Peyer's patch (tissue), 4 donors: ENCODE measurements at regions not wholly inside any gene's neighbourhood (a gene's known extent, or its start where the extent isn't known, plus 50 kb on each side); places are given as distances from the start of the nearest gene placed in this dataset.
"Not testable (repeated sequence)": the region's sequence is repeated elsewhere in the genome, so short reads cannot be mapped to it uniquely, and the experiment has no call there.

Experiments
- DNase-seq, 3 donors: peaks; one replicate each; pipeline ENCODE4 v3.0.0-alpha.2; 2017 to 2019
- H3K27ac ChIP-seq, 4 donors: fragments of 200-600 bp; sonication (generic); one replicate each; pipeline ENCODE4 v1.5.1; 2016 to 2019
- H3K27me3 ChIP-seq, 2 donors: fragments of 200-600 bp; sonication (generic); one replicate each; pipeline ENCODE4 v1.5.1; 2019
- H3K36me3 ChIP-seq, 3 donors: fragments of 200-600 bp; sonication (generic); one replicate each; pipeline ENCODE4 v1.5.1; 2016 to 2019
- H3K4me1 ChIP-seq, 4 donors: fragments of 200-600 bp; sonication (generic); one replicate each; pipeline ENCODE4 v1.5.1; 2016 to 2019
- H3K4me3 ChIP-seq, 4 donors: fragments of 200-600 bp; sonication (generic); 1 replicate in 3 of 4; 2 replicates in 1 of 4; pipeline ENCODE4 v1.5.1; 2016 to 2019; ENCODE audit warnings: mild to moderate bottlenecking in 1 of 4
- H3K9me3 ChIP-seq, 4 donors: fragments of 200-600 bp; sonication (generic); one replicate each; pipeline ENCODE4 v1.5.1; 2016 to 2019; ENCODE audit warnings: mild to moderate bottlenecking in 1 of 4
- CTCF ChIP-seq, 6 experiments: fragments of 450-650 bp in 4 of 6; fragments of 200-600 bp in 2 of 6; sonication (generic) in 1 of 6; IDR thresholded peaks; one replicate each; pipeline ENCODE4 v1.5.1; 2017 to 2019; ENCODE audit warnings: antibody characterized with exemption in 6 of 6, mild to moderate bottlenecking in 3 of 6, moderate library complexity in 1 of 6
- POLR2A ChIP-seq, 2 donors: fragments of 450-650 bp; IDR thresholded peaks; one replicate each; pipeline ENCODE4 v1.5.1; 2017; ENCODE audit warnings: antibody characterized with exemption in 2 of 2, mild to moderate bottlenecking in 2 of 2, moderate library complexity in 2 of 2

- H3K36me3 ChIP-seq, result no peaks in the 10 kb centered on the region
- H3K4me1 ChIP-seq, result no peaks in the 10 kb centered on the region
- no peak overlapping the region for H3K4me3 ChIP-seq
- TF ChIP-seq CTCF (IDR thresholded peaks at IDR 0.05) (no peak), POLR2A (IDR thresholded peaks at IDR 0.05) (no peak)
- no peak overlapping the region for H3K27ac ChIP-seq
- no peaks in the 10 kb centered on the region for H3K27me3 ChIP-seq
- no peak for DNase-seq
- H3K9me3 ChIP-seq, result no peaks in the 10 kb centered on the region
Measured at GRCh38 chr2:149858216-149858615, 270.6 kb upstream of the MMADHC start.

GRCh38 chr2:149857344-149857743, 269.8 kb upstream of the MMADHC start:
- H3K4me1 ChIP-seq, result no peaks in the 10 kb centered on the region
- H3K27me3 ChIP-seq, result no peaks in the 10 kb centered on the region
- no peaks in the 10 kb centered on the region for H3K36me3 ChIP-seq
- H3K27ac ChIP-seq, result no peak overlapping the region
- no peak for TF ChIP-seq POLR2A (IDR thresholded peaks at IDR 0.05)
- no peak for TF ChIP-seq CTCF (IDR thresholded peaks at IDR 0.05)
- no peak overlapping the region for H3K4me3 ChIP-seq
- no peaks in the 10 kb centered on the region for H3K9me3 ChIP-seq
- no peak for DNase-seq

- not testable (repeated sequence) for H3K9me3 ChIP-seq, DNase-seq, H3K36me3 ChIP-seq, H3K4me3 ChIP-seq, H3K27ac ChIP-seq, H3K27me3 ChIP-seq, H3K4me1 ChIP-seq
Measured at GRCh38 chr2:149855859-149856258, 268.3 kb upstream of the MMADHC start.

GRCh38 chr2:149849591-149849990, 262.0 kb upstream of the MMADHC start:
- H3K4me3 ChIP-seq, result no peak overlapping the region
- no peaks in the 10 kb centered on the region for H3K9me3 ChIP-seq
- no peaks in the 10 kb centered on the region for H3K27me3 ChIP-seq
- no peaks in the 10 kb centered on the region for H3K4me1 ChIP-seq
- no peak overlapping the region for H3K27ac ChIP-seq
- no peak for TF ChIP-seq CTCF (IDR thresholded peaks at IDR 0.05)
- no peaks in the 10 kb centered on the region for H3K36me3 ChIP-seq
- DNase-seq, result no peak

- no peak for DNase-seq
Measured at GRCh38 chr2:149849136-149849535, 261.6 kb upstream of the MMADHC start.

GRCh38 chr2:149841396-149841795, 253.8 kb upstream of the MMADHC start:
- Histone ChIP-seq H3K36me3 (no peaks in the 10 kb centered on the region), H3K4me3 (no peak overlapping the region), H3K9me3 (no peaks in the 10 kb centered on the region), H3K27me3 (no peaks in the 10 kb centered on the region), H3K27ac (no peak overlapping the region), H3K4me1 (no peaks in the 10 kb centered on the region)
- TF ChIP-seq POLR2A (IDR thresholded peaks at IDR 0.05) (no peak), CTCF (IDR thresholded peaks at IDR 0.05) (no peak)
- no peak for DNase-seq

More at GRCh38 chr2:149849136-149849535, 261.6 kb upstream of the MMADHC start:
- Histone ChIP-seq H3K9me3 (no peaks in the 10 kb centered on the region), H3K4me1 (no peaks in the 10 kb centered on the region), H3K4me3 (no peak overlapping the region), H3K27me3 (no peaks in the 10 kb centered on the region), H3K27ac (no peak overlapping the region), H3K36me3 (no peaks in the 10 kb centered on the region)
- TF ChIP-seq POLR2A (IDR thresholded peaks at IDR 0.05) (no peak), CTCF (IDR thresholded peaks at IDR 0.05) (no peak)
